ENCODE measurements at regions not wholly inside any gene's neighbourhood (a gene's known extent, or its start where the extent isn't known, plus 50 kb on each side); places are given as distances from the start of the nearest gene placed in this dataset.
"Not testable (repeated sequence)": the region's sequence is repeated elsewhere in the genome, so short reads cannot be mapped to it uniquely, and the experiment has no call there.

GRCh38 chr18:41073372-41073954, 881.6 kb upstream of the PIK3C3 start:
- in situ Hi-C loops (cut with HindIII; ENCODE audit: low sequenced_read_pairs) = no loop called here

DNA sequence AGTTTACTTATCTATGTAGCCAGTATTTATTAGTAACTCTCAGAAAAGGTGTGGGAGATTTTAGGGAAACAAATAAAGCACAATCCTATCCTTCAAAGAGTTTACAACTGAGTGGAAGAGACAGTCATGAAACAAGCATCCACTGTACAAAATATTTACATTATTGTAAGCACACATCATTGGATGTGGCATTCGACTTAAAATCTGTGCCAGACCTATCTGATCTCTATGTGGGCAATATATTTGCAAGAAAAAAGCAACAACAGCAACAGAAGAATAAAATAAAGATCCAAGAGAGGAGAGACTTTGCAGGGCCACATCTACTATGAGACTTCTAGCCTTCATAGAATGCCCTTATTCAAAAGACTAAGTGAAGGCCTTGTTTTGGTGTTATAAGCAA, 882.1 kb upstream of the PIK3C3 start:
- in situ Hi-C loops (cut with HindIII; ENCODE audit: low sequenced_read_pairs) = no loop called here

GRCh38 chr18:41071826-41072225, 883.2 kb upstream of the PIK3C3 start:
- in situ Hi-C loops (cut with HindIII; ENCODE audit: low sequenced_read_pairs) = no loop called here

GRCh38 chr18:41069167-41069566, 885.9 kb upstream of the PIK3C3 start:
- in situ Hi-C loops (cut with HindIII; ENCODE audit: low sequenced_read_pairs) = no loop called here

DNA sequence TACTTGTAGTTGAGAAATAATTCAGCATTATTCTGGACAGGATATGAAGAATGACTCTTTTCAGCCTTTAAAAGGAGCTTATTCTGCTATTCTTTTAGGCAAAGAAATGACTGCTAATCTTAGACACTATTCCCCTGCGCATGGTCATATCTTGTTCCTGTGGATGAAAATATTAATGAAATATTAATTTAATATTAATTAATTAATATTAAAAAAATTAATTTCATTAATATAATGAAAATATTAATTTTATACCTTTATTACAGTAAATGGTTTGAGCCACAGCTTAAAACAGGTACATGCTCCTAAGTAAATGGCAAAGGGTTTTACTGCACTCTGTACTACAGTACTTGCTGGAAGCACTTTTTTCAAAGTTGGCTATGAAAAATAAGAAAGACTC, 890.1 kb upstream of the PIK3C3 start:
- in situ Hi-C loops (cut with HindIII; ENCODE audit: low sequenced_read_pairs) = no loop called here

DNA sequence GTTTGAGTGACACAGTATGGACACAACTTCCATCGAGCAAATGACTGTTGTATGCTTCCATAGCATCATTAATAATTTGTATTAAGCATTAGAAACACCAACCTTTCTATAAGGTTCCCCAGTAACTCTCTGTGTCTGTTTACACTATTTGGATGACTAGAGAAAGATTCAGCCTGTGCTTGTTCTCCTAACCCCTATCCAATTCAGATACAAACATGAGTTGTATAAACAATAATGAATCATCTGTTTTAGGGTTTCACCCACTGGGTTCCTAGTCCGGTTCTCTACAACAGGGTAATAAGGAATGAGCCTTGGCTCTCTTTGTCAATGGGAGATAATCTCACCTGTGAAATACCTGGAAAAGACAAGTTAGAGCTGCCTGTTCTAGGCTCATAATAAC, 894.1 kb upstream of the PIK3C3 start:
- in situ Hi-C loops (cut with HindIII; ENCODE audit: low sequenced_read_pairs) = no loop called here

DNA sequence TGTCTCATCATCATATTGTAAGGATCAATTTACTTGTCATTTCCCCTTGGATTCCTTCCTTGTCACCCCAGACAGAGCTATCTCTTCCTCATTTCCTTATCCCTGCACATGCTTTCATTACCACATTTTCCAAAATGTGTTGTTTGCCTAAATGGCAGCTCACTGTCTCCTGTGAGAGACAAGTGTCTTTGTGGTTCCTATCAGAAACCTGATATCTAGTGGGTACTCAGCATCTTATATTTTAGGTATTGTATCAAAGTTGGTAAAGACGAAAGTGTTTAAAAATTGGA, 896.0 kb upstream of the PIK3C3 start:
- in situ Hi-C loops (cut with HindIII; ENCODE audit: low sequenced_read_pairs) = no loop called here

DNA sequence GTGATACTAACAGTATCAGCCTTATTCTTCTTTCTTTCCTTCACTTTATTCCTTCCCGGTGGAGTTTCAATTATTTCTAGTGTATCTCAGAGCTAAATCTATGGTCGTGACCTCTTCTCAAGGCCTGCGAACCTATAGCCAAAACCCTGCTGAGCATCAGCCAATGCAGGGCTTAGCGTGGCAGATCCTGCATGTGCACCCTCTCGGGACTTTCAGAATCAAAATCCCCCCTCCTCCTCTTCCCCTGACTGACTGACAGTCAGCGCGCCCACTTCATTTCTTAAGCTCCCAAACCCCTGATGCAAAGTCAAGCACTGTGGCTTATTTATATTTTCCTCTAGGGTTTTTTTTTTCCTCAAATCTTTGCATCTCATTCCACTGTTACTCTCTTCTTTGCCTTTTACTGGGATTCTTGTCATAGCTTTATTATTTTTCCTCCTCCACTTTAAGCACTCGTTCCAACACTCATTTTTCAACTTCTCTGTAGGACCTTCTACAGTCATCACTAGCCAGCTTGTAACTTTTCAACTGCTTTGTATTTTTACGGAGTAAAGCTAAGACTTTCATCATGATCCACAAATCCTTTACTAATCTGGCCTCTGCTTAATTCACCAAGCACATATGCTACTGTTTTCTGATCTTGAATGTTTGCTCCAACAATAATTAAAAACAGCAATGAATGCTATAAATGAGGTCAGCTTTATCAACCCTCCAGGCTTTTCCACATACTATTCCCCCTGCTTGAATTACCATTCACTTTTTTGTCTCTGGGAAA, 896.5 kb upstream of the PIK3C3 start:
- in situ Hi-C loops (cut with HindIII; ENCODE audit: low sequenced_read_pairs) = no loop called here

- in situ Hi-C loops (cut with HindIII; ENCODE audit: low sequenced_read_pairs) = no loop called here
Observed at GRCh38 chr18:41052625-41053024, 902.4 kb upstream of the PIK3C3 start.

DNA sequence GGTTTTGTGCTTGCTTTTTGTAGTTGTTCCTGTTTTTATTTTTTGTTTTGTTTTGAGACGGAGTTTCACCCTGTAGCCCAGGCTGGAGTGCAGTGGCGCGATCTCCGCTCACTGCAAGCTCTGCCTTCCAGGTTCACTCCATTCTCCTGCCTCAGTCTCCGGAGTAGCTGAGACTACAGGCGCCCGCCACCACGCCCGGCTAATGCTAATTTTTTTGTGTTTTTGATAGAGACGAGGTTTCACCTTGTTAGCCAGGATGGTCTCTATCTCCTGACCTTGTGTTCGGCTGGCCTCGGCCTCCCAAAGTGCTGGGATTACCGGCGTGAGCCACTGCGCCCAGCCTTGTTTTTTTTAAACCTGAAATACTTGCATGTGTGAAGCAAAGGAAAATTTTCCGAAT, 908.8 kb upstream of the PIK3C3 start:
- in situ Hi-C loops (cut with HindIII; ENCODE audit: low sequenced_read_pairs) = not testable (repeated sequence)

DNA sequence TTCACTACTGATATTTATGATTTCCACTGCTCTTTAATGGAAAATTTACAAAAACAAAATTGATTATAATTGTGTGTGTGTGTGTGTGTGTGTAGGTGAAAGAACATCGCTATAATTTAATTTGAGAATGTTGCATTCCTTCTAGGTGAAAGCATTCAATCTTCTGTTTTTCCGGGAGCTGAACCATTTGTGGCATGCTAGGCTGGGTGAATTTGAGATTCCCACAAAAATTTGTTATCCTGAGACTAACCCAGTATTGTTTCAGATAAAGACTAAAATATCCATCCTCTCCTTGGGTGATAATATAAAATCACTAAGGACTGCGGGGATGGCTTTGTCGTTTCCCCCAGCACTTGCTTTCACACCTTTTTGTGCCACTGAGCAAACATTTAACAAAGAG, 911.2 kb upstream of the PIK3C3 start:
- in situ Hi-C loops (cut with HindIII; ENCODE audit: low sequenced_read_pairs) = no loop called here

DNA sequence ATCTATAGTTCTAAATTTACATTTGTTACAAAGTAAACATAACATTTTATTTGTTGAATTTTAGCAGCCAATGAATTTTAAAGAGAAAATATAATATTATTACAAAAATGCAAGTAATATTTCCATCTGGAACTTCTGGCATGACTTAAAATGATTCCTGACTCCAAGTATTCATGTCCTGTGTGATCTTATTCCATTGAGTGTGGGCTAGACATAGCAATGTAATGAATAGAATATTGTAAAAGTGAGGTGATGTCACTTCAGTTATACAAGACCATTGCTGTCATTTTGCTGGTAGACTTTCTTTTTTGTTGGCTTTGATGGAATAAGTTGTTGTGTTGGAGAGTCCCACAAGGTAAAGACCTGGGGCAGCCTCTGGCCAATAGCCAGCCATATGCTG, 912.2 kb upstream of the PIK3C3 start:
- in situ Hi-C loops (cut with HindIII; ENCODE audit: low sequenced_read_pairs) = no loop called here

DNA sequence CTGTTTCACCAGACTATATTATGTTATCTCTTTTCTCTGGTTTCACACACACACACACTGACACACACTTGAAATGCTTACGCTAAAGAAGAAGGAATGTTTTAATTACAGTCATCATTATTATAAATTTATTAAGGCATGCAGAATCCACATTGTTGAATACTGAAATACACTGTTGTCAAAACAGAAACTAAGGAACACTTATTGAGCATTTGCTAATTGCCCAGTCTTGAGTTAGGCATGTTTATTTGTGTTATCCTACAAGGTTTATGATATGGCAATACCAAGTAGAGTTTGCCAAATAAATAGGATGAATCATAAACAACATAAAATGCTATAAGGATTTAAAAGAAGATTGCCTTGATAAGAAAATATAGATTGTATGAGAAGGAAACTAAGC, 917.0 kb upstream of the PIK3C3 start:
- in situ Hi-C loops (cut with HindIII; ENCODE audit: low sequenced_read_pairs) = no loop called here

- in situ Hi-C loops (cut with HindIII; ENCODE audit: low sequenced_read_pairs) = no loop called here
Observed at GRCh38 chr18:41036346-41036745, 918.7 kb upstream of the PIK3C3 start.

- in situ Hi-C loops (cut with HindIII; ENCODE audit: low sequenced_read_pairs) = no loop called here
Observed at GRCh38 chr18:41034413-41034812, 920.6 kb upstream of the PIK3C3 start.

- in situ Hi-C loops (cut with HindIII; ENCODE audit: low sequenced_read_pairs) = no loop called here
Observed at GRCh38 chr18:41025666-41026065, 929.4 kb upstream of the PIK3C3 start.

DNA sequence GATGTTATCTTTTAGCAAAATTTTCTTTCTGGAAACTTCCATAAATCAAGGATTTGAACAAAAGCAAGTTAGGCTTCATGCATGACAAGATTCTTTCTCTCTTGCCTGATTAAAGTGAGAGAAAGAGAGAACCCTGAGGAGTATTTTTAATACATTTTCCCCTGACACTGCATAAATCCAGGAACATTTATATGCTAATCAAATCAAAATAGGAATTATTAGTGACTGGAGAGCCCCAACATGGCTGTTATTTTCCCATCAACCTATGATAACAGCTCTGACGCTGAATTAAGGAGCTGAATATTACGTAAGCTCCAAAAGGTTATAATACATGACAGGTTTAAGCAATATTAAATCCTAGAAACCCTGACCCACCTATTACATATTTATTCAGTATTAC, 930.2 kb upstream of the PIK3C3 start:
- in situ Hi-C loops (cut with HindIII; ENCODE audit: low sequenced_read_pairs) = no loop called here

GRCh38 chr18:41022484-41022883, 932.5 kb upstream of the PIK3C3 start:
- in situ Hi-C loops (cut with HindIII; ENCODE audit: low sequenced_read_pairs) = no loop called here

GRCh38 chr18:41021089-41021488, 933.9 kb upstream of the PIK3C3 start:
- in situ Hi-C loops (cut with HindIII; ENCODE audit: low sequenced_read_pairs) = no loop called here

- in situ Hi-C loops (cut with HindIII; ENCODE audit: low sequenced_read_pairs) = no loop called here
Observed at GRCh38 chr18:41012194-41012593, 942.8 kb upstream of the PIK3C3 start.

DNA sequence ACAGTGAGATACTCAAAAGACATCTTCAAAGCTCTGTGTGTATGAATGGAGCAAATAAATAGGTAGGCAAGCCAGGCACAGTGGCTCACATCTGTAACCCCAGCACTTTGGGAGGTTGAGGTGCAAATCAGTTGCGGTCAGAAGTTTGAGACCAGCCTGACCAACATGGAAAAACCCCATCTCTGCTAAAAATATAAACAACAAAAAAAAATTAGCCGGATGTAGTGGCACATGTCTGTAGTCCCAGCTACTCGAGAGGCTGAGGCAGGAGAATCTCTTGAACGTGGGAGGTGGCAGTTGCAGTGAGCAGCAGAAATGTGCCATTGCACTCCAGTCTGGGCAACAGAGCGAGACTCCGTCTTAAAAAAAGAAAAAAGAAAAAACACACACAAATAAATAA, 945.1 kb upstream of the PIK3C3 start:
- in situ Hi-C loops (cut with HindIII; ENCODE audit: low sequenced_read_pairs) = no loop called here

- in situ Hi-C loops (cut with HindIII; ENCODE audit: low sequenced_read_pairs) = no loop called here
Observed at GRCh38 chr18:41004324-41004723, 950.7 kb upstream of the PIK3C3 start.

DNA sequence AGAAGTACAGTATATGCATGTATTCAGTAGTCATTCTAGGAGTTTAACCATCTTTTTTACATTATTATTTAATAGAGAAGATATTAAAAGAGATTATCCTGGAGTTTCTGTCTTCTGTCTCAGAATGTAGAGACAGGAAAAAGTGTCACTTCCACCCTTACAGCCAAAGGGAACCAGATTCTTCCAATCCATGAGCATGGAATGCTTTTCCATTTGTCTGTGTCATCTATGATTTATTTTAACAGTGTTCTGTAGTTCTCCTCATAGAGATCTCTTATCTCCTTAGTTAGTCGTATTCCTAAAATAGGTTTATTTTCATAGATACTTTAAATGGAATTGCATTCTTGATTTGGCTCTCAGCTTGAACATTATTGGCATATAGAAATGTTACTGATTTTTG, 959.5 kb upstream of the PIK3C3 start:
- in situ Hi-C loops (cut with HindIII; ENCODE audit: low sequenced_read_pairs) = no loop called here

All from DLD1 (cell line).